Endothelial cell of umbilical vein (primary cell): ENCODE measurements at regions not wholly inside any gene's neighbourhood (a gene's known extent, or its start where the extent isn't known, plus 50 kb on each side); places are given as distances from the start of the nearest gene placed in this dataset.

Experiments used
- BruUV-seq: library from RNA; stranded (reverse); fragments of 400-500 nt; replicated peaks from 2 replicates; lab custom pipeline; 2021; lab: Mats Ljungman, UMichigan
- CTCF ChIA-PET: fragments of 300-600, 350-600 bp; sonication (Branson Sonifier 250); formaldehyde crosslinking; loops from one replicate; lab custom pipeline; 2021; ENCODE audit warnings: antibody characterized with exemption, inconsistent platforms; lab: Charles Lee
- POLR2A ChIA-PET: fragments of 300-600, 350-600 bp; sonication (Branson Sonifier 250); formaldehyde crosslinking; loops from one replicate; lab custom pipeline; 2021; ENCODE audit warnings: antibody characterized with exemption, inconsistent platforms; lab: Charles Lee
- DNase-seq: peaks from one replicate; pipeline ENCODE4 v3.0.0-alpha.2; 2011; ENCODE audit warnings: low read depth, low spot score
- FAIRE-seq: peaks from 2 replicates; lab custom pipeline; 2011; peaks lifted over from hg19 to GRCh38; lab: Jason Lieb, UNC
- H2AFZ ChIP-seq: 2 replicates; pipeline ENCODE4 v1.6.0; 2012; ENCODE audit warnings: low read depth, low read length, control low read depth, inconsistent platforms
- H3K27ac ChIP-seq: 2 replicates; pipeline ENCODE4 v1.5.1; 2011; ENCODE audit warnings: low read depth, mild to moderate bottlenecking, control low read depth, low read length, moderate library complexity; ENCODE audit not compliant: insufficient read depth
- H3K27me3 ChIP-seq, 2 experiments: 2 replicates each; pipeline versions ENCODE4 v1.6.0 to v1.6.1; 2011; ENCODE audit warnings: low read length in 2 of 2, mixed read lengths in 1 of 2; ENCODE audit not compliant: control insufficient read depth in 2 of 2, insufficient read depth in 2 of 2
- H3K36me3 ChIP-seq, 2 experiments: 2 replicates in 1 of 2; 3 replicates in 1 of 2; pipeline ENCODE4 v1.5.1; 2011; ENCODE audit warnings: low read length in 2 of 2, mild to moderate bottlenecking in 1 of 2, moderate library complexity in 1 of 2; ENCODE audit not compliant: control insufficient read depth in 2 of 2, insufficient read depth in 2 of 2; ENCODE audit errors: extremely low read depth in 1 of 2
- H3K4me1 ChIP-seq: 3 replicates; pipeline ENCODE4 v1.5.1; 2011; ENCODE audit warnings: mild to moderate bottlenecking, low read length; ENCODE audit not compliant: control insufficient read depth, insufficient read depth; ENCODE audit errors: extremely low read depth
- H3K4me2 ChIP-seq: 2 replicates; pipeline ENCODE4 v1.6.1; 2011; ENCODE audit warnings: low read length, control low read depth, mixed read lengths; ENCODE audit not compliant: insufficient read depth
- H3K4me3 ChIP-seq, 3 experiments: fragments of 200-600 bp in 1 of 3; sonication (generic), shearing (Covaris generic) in 1 of 3; replicated peaks in 1 of 3; 2 replicates each; pipeline ENCODE4 v1.5.1; 2011 to 2016; ENCODE audit warnings: control low read depth in 3 of 3, low read length in 3 of 3, mild to moderate bottlenecking in 2 of 3, inconsistent platforms in 1 of 3, low read depth in 1 of 3, moderate library complexity in 1 of 3; ENCODE audit not compliant: insufficient read depth in 1 of 3
- H3K79me2 ChIP-seq: 2 replicates; pipeline ENCODE4 v1.6.0; 2012; ENCODE audit warnings: low read length, inconsistent platforms; ENCODE audit not compliant: control insufficient read depth, insufficient read depth
- H3K9ac ChIP-seq: replicated peaks from 2 replicates; pipeline ENCODE3; 2011; ENCODE audit warnings: low read length, control low read depth; ENCODE audit not compliant: insufficient read depth; ENCODE audit errors: extremely low read depth
- H3K9me1 ChIP-seq: replicated peaks from 3 replicates; pipeline ENCODE4 v1.6.0; 2011; ENCODE audit warnings: mild to moderate bottlenecking, low read length; ENCODE audit not compliant: control insufficient read depth, insufficient read depth; ENCODE audit errors: extremely low read depth
- H3K9me3 ChIP-seq: replicated peaks from 2 replicates; pipeline ENCODE4 v1.5.1; 2012; ENCODE audit warnings: low read length, inconsistent platforms; ENCODE audit not compliant: control insufficient read depth, insufficient read depth
- H4K20me1 ChIP-seq: replicated peaks from 2 replicates; pipeline ENCODE3; 2011; ENCODE audit warnings: mild to moderate bottlenecking, low read length; ENCODE audit not compliant: control insufficient read depth, insufficient read depth; ENCODE audit errors: extremely low read depth
- CTCF ChIP-seq, 2 donors: IDR thresholded peaks; 1 replicate in 1 of 2; 2 replicates in 1 of 2; pipeline ENCODE4 v1.5.1; 2011; ENCODE audit warnings: low read length in 2 of 2, mild to moderate bottlenecking in 2 of 2, moderate library complexity in 2 of 2, control low read depth in 1 of 2, inconsistent platforms in 1 of 2, low read depth in 1 of 2; ENCODE audit not compliant: insufficient read depth in 1 of 2; ENCODE audit errors: extremely low read depth in 1 of 2
- EZH2 ChIP-seq: IDR thresholded peaks from 2 replicates; pipeline ENCODE4 v1.6.1; 2012; ENCODE audit warnings: borderline replicate concordance, low read depth, mild to moderate bottlenecking, moderate library complexity, low read length, inconsistent platforms; ENCODE audit not compliant: severe bottlenecking
- FOS ChIP-seq: IDR thresholded peaks from 2 replicates; pipeline ENCODE4 v1.6.1; 2011; ENCODE audit warnings: mild to moderate bottlenecking, low read length, moderate library complexity, borderline replicate concordance; ENCODE audit not compliant: insufficient read depth
- GATA2 ChIP-seq: IDR thresholded peaks from 2 replicates; pipeline ENCODE4 v1.7.0; 2011; ENCODE audit warnings: low read depth, mild to moderate bottlenecking, moderate library complexity, mixed read lengths, low read length; ENCODE audit not compliant: insufficient read length, insufficient read depth
- JUN ChIP-seq: IDR thresholded peaks from 2 replicates; pipeline ENCODE4 v1.6.1; 2011; ENCODE audit warnings: borderline replicate concordance, low read depth; ENCODE audit not compliant: insufficient read length, insufficient read depth
- MAX ChIP-seq: IDR thresholded peaks from 2 replicates; pipeline ENCODE4 v1.6.1; 2011; ENCODE audit not compliant: insufficient read depth, insufficient read length
- MYC ChIP-seq: IDR thresholded peaks from one replicate; pipeline ENCODE4 v1.6.1; 2011; ENCODE audit warnings: mild to moderate bottlenecking, low read depth, low read length
- POLR2A ChIP-seq: IDR thresholded peaks from 2 replicates; pipeline ENCODE4 v1.6.1; 2012; ENCODE audit warnings: low read depth, mild to moderate bottlenecking, control low read depth, low read length
- POLR2AphosphoS5 ChIP-seq: IDR thresholded peaks from 2 replicates; pipeline ENCODE4 v1.6.1; 2012; ENCODE audit warnings: low read depth, mild to moderate bottlenecking, control low read depth, low read length, moderate library complexity; ENCODE audit not compliant: insufficient read depth
- dilution Hi-C: fragments of 300-500 bp; cut with MboI; formaldehyde crosslinking; loops from one replicate; pipeline ENCODE4 v1.15.0; 2019; ENCODE audit warnings: low sequenced_read_pairs; ENCODE audit not compliant: extremely low pct_ligation_motif_present
- intact Hi-C: fragments of 100-400 bp; cut with micrococcal nuclease; formaldehyde crosslinking; loops from one replicate; pipeline ENCODE4 v1.10.0; 2022

GRCh38 chr20:19835533-19836222 lies 77.6 kb downstream of the RIN2 start:
- Histone ChIP-seq H3K27me3 (no peaks in the 10 kb centered on the region), H2AFZ (no peak overlapping the region), H3K27ac (no peak overlapping the region), H3K36me3 (no peaks in the 10 kb centered on the region), H3K9ac (no peak overlapping the region), H3K4me1 (peaks cover 9% of the 10 kb centered on the region), H4K20me1 (no peaks in the 10 kb centered on the region), H3K79me2 (no peaks in the 10 kb centered on the region), H3K4me2 (no peak overlapping the region), H3K4me3 (no peak overlapping the region), H3K9me3 (no peaks in the 10 kb centered on the region), H3K9me1 (no peaks in the 10 kb centered on the region)
- ChIA-PET CTCF (interaction anchor here (0.8 to 1.8 kb wide), 4 partner anchors 8 to 181 kb away, joined by 3 to 5 read pairs (median 4); partner anchors contain the start of gene NAA20), POLR2A (no interaction called here)
- TF ChIP-seq POLR2A: no peak
- no peak for TF ChIP-seq MYC
- TF ChIP-seq JUN: no peak
- TF ChIP-seq POLR2AphosphoS5: no peak
- no peak for TF ChIP-seq EZH2
- TF ChIP-seq GATA2: no peak
- TF ChIP-seq FOS: no peak
- TF ChIP-seq MAX: no peak
- TF ChIP-seq CTCF (IDR thresholded peaks at IDR 0.05; ENCODE audit: extremely low read depth in 1 of 2, insufficient read depth in 1 of 2, low read depth in 1 of 2, low read length in 2 of 2): no peak
- intact Hi-C loops: no loop called here
- BruUV-seq: no TSS peak
- dilution Hi-C loops: no loop called here
- DNase-seq: no peak
- no peak for FAIRE-seq
